WERI-Rb-1 (cell line): ENCODE measurements at regions not wholly inside any gene's neighbourhood (a gene's known extent, or its start where the extent isn't known, plus 50 kb on each side); places are given as distances from the start of the nearest gene placed in this dataset.

Experiments used
- DNase-seq: peaks from one replicate; pipeline ENCODE4 v3.0.0-alpha.2; 2020
- H3K27ac ChIP-seq: fragments of 250-450 bp; sonication (Bioruptor Pico); 2 replicates; pipeline ENCODE4 v1.5.1; 2020; ENCODE audit warnings: mild to moderate bottlenecking, moderate library complexity
- H3K27me3 ChIP-seq: fragments of 250-450 bp; sonication (Bioruptor Pico); 2 replicates; pipeline ENCODE4 v1.5.1; 2021; ENCODE audit warnings: mild to moderate bottlenecking, low read depth, moderate library complexity; ENCODE audit not compliant: insufficient read depth, severe bottlenecking
- H3K36me3 ChIP-seq: fragments of 250-450 bp; sonication (Bioruptor Pico); 2 replicates; pipeline ENCODE4 v1.5.1; 2020; ENCODE audit warnings: mild to moderate bottlenecking, moderate library complexity
- H3K4me3 ChIP-seq: 2 replicates; pipeline ENCODE4 v1.5.1; 2011; ENCODE audit warnings: low read depth, mild to moderate bottlenecking, control low read depth, low read length
- H3K9me3 ChIP-seq: fragments of 250-450 bp; sonication (Bioruptor Pico); 2 replicates; pipeline ENCODE4 v1.5.1; 2021; ENCODE audit warnings: mild to moderate bottlenecking, moderate library complexity; ENCODE audit not compliant: severe bottlenecking
- TF ChIP-seq, protein P1 (sequence below): IDR thresholded peaks from 2 replicates; pipeline ENCODE4 v1.5.1; 2011; ENCODE audit warnings: low read depth, mild to moderate bottlenecking, control low read depth, inconsistent platforms, low read length

GRCh38 chr13:89165685-89166084 is 1494.5 kb downstream of the SLITRK5 start:
- Histone ChIP-seq H3K9me3 (no peaks in the 10 kb centered on the region), H3K27ac (no peak overlapping the region), H3K27me3 (no peaks in the 10 kb centered on the region), H3K36me3 (no peaks in the 10 kb centered on the region), H3K4me3 (no peak overlapping the region)
- DNase-seq, result no peak
- TF ChIP-seq, protein P1, sequence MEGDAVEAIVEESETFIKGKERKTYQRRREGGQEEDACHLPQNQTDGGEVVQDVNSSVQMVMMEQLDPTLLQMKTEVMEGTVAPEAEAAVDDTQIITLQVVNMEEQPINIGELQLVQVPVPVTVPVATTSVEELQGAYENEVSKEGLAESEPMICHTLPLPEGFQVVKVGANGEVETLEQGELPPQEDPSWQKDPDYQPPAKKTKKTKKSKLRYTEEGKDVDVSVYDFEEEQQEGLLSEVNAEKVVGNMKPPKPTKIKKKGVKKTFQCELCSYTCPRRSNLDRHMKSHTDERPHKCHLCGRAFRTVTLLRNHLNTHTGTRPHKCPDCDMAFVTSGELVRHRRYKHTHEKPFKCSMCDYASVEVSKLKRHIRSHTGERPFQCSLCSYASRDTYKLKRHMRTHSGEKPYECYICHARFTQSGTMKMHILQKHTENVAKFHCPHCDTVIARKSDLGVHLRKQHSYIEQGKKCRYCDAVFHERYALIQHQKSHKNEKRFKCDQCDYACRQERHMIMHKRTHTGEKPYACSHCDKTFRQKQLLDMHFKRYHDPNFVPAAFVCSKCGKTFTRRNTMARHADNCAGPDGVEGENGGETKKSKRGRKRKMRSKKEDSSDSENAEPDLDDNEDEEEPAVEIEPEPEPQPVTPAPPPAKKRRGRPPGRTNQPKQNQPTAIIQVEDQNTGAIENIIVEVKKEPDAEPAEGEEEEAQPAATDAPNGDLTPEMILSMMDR, result no peak

- TF ChIP-seq, protein P1, result no peak
- Histone ChIP-seq H3K27me3 (no peaks in the 10 kb centered on the region), H3K4me3 (no peak overlapping the region), H3K36me3 (no peaks in the 10 kb centered on the region), H3K9me3 (no peaks in the 10 kb centered on the region), H3K27ac (no peak overlapping the region)
- no peak for DNase-seq
Measured at GRCh38 chr13:89169951-89170350, 1498.8 kb downstream of the SLITRK5 start.

- no peaks in the 10 kb centered on the region for H3K9me3 ChIP-seq
- H3K27me3 ChIP-seq, result no peaks in the 10 kb centered on the region
- TF ChIP-seq, protein P1, result no peak
- no peaks in the 10 kb centered on the region for H3K36me3 ChIP-seq
- no peak for DNase-seq
- no peak overlapping the region for H3K4me3 ChIP-seq
- no peak overlapping the region for H3K27ac ChIP-seq
Measured at GRCh38 chr13:89181041-89181440, 1509.9 kb downstream of the SLITRK5 start.

DNA sequence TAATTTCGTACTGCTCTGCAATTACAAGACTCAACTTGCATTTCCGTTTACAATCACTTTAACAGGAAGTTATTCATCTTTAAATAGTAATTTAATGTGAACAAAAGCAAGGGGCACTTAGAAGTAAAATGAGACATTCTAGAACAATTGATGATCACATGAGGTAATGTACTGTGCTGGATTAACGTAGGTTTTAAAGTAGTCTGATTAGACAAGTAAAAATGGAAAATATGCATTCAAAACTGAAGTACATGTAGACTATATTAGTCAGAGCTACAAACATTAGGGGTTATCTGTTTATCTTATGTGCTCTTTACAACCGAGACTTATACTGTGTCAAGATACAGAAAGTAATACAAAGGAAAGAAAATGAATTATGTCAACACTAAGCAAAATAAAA is 1528.0 kb downstream of the SLITRK5 start:
- H3K36me3 ChIP-seq, result no peaks in the 10 kb centered on the region
- TF ChIP-seq, protein P1, result no peak
- DNase-seq, result no peak

DNA sequence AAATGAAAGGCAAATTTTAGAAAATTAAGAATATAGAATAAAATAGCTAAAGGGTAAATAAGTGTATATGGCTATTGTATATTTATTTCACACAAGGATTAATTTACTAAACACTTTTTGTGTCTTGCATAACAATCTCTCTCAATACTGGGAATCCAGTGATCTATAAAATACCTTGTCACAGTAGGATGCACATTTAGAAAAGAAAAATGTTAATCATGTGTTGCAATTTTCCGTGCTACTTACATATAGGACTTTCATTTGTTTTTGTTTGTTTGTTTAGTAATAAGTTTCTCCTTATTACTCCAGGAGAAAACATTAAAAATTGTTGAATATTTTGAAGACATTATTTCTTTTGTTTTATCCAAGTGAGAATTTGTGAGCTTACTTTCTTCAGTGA is 1533.3 kb downstream of the SLITRK5 start:
- Histone ChIP-seq H3K27ac (no peak overlapping the region), H3K36me3 (no peaks in the 10 kb centered on the region), H3K4me3 (no peak overlapping the region), H3K27me3 (no peaks in the 10 kb centered on the region), H3K9me3 (no peaks in the 10 kb centered on the region)
- TF ChIP-seq, protein P1, result no peak
- no peak for DNase-seq

More for the DNA sequence above, 1528.0 kb downstream of the SLITRK5 start:
- no peaks in the 10 kb centered on the region for H3K27me3 ChIP-seq
- H3K4me3 ChIP-seq, result no peak overlapping the region
- no peak overlapping the region for H3K27ac ChIP-seq
- peaks cover 4% of the 10 kb centered on the region for H3K9me3 ChIP-seq

DNA sequence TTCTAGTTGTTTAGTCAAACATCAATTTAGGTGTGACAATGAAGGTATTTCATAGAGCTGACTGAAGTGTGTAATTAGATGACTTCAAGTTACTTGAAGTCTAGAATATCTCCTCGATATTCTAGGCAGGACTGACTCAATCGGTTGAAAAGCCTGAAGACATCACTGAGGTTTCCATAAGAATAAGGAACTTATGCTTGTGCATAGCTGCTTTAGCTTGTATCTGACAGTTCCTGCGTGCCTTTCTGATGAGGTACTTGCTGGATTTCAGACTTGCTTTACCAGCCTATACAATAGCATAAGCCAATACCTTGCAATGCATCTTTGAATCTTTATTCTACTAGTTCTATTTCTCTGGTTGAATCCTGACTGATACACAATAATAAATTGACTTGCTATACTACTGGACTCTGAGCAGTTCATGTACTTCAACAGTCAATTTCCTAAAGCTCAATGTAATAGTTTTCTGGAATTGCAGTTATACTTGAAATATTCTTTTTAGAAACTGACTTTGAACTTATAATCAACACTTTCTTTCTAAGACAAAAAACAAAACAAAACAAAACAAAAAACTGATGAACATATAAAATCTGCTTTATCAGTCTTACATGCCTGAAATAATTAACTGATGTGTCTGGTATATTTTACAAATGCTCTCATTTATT is 1534.8 kb downstream of the SLITRK5 start:
- H3K36me3 ChIP-seq, result no peaks in the 10 kb centered on the region
- no peaks in the 10 kb centered on the region for H3K9me3 ChIP-seq
- H3K27me3 ChIP-seq, result no peaks in the 10 kb centered on the region
- H3K27ac ChIP-seq, result no peak overlapping the region
- no peak for DNase-seq
- TF ChIP-seq, protein P1, result no peak
- no peak overlapping the region for H3K4me3 ChIP-seq
